GM23338 (cell line): ENCODE measurements at regions not wholly inside any gene's neighbourhood (a gene's known extent, or its start where the extent isn't known, plus 50 kb on each side); places are given as distances from the start of the nearest gene placed in this dataset.

Source experiments
- ATAC-seq: fragments of 200-7000 bp; cut with Tn5 transposase; 3 replicates; pipeline ENCODE4 v1.9.1; 2020
- DNase-seq: peaks from one replicate; pipeline ENCODE4 v3.0.0-alpha.2; 2015; ENCODE audit warnings: low spot score
- H2AFZ ChIP-seq: fragments of 200-600 bp; sonication (generic); 2 replicates; pipeline ENCODE4 v1.8.0; 2016; ENCODE audit warnings: antibody characterized with exemption, mild to moderate bottlenecking, moderate library complexity
- H3F3A ChIP-seq: fragments of 200-600 bp; sonication (generic); replicated peaks from 2 replicates; pipeline ENCODE4 v1.8.0; 2017; ENCODE audit warnings: antibody characterized with exemption, mixed run types, low read depth
- H3K27ac ChIP-seq: fragments of 200-600 bp; sonication (generic); 2 replicates; pipeline ENCODE4 v1.6.1; 2016; ENCODE audit warnings: low read depth
- H3K27me3 ChIP-seq: fragments of 200-600 bp; sonication (generic); 2 replicates; pipeline ENCODE4 v1.8.0; 2016; ENCODE audit warnings: mild to moderate bottlenecking, mixed run types, moderate library complexity; ENCODE audit not compliant: insufficient read depth
- H3K36me3 ChIP-seq: fragments of 200-600 bp; sonication (generic); 2 replicates; pipeline ENCODE4 v1.8.0; 2016; ENCODE audit warnings: mild to moderate bottlenecking; ENCODE audit not compliant: insufficient read depth
- H3K4me1 ChIP-seq: fragments of 200-600 bp; sonication (generic); 2 replicates; pipeline ENCODE4 v1.8.0; 2016; ENCODE audit warnings: mild to moderate bottlenecking, moderate library complexity; ENCODE audit not compliant: insufficient read depth
- H3K4me2 ChIP-seq: fragments of 200-600 bp; sonication (generic); 2 replicates; pipeline ENCODE4 v1.7.1; 2017; ENCODE audit warnings: mixed run types
- H3K4me3 ChIP-seq: fragments of 200-600 bp; sonication (generic); 2 replicates; pipeline ENCODE4 v1.6.1; 2016; ENCODE audit warnings: mixed run types
- H3K79me2 ChIP-seq: fragments of 200-600 bp; sonication (generic); replicated peaks from 2 replicates; pipeline ENCODE4 v1.8.0; 2017; ENCODE audit warnings: mild to moderate bottlenecking; ENCODE audit not compliant: insufficient read depth
- H3K9me2 ChIP-seq: fragments of 200-600 bp; sonication (generic); 2 replicates; pipeline ENCODE4 v1.8.0; 2017; ENCODE audit not compliant: insufficient read depth
- H4K20me1 ChIP-seq: fragments of 200-600 bp; sonication (generic); replicated peaks from 2 replicates; pipeline ENCODE4 v1.8.0; 2017; ENCODE audit warnings: mild to moderate bottlenecking; ENCODE audit not compliant: insufficient read depth
- H3K27ac Mint-ChIP-seq: 2 replicates; pipeline ENCODE4 v1.8.0; 2020; ENCODE audit warnings: inconsistent platforms, mild to moderate bottlenecking, moderate library complexity, mixed read lengths
- H3K27me3 Mint-ChIP-seq: 3 replicates; pipeline ENCODE4 v1.8.0; 2022; ENCODE audit warnings: low read depth, mild to moderate bottlenecking, moderate library complexity, mixed read lengths, inconsistent platforms; ENCODE audit not compliant: insufficient read depth, poor library complexity
- H3K36me3 Mint-ChIP-seq: 3 replicates; pipeline ENCODE4 v1.8.0; 2021; ENCODE audit warnings: low read depth, mild to moderate bottlenecking, inconsistent platforms, moderate library complexity, mixed read lengths
- H3K4me1 Mint-ChIP-seq: 3 replicates; pipeline ENCODE4 v1.8.0; 2020; ENCODE audit warnings: mild to moderate bottlenecking, inconsistent platforms, mixed read lengths
- H3K4me3 Mint-ChIP-seq: 3 replicates; pipeline ENCODE4 v1.8.0; 2021; ENCODE audit warnings: moderate library complexity, mild to moderate bottlenecking, inconsistent platforms, mixed read lengths
- H3K9me3 Mint-ChIP-seq: 3 replicates; pipeline ENCODE4 v1.8.0; 2020; ENCODE audit warnings: moderate library complexity, mild to moderate bottlenecking, inconsistent platforms, mixed read lengths
- EZH2 ChIP-seq: fragments of 200-600 bp; sonication (generic); IDR thresholded peaks from one replicate; pipeline ENCODE4 v1.8.0; 2017; ENCODE audit warnings: antibody characterized with exemption, mild to moderate bottlenecking, low read depth; ENCODE audit not compliant: unreplicated experiment
- EZH2phosphoT487 ChIP-seq: fragments of 200-600 bp; sonication (generic); IDR thresholded peaks from one replicate; pipeline ENCODE4 v1.8.1; 2018; ENCODE audit warnings: antibody characterized with exemption; ENCODE audit not compliant: unreplicated experiment
- NANOG ChIP-seq: IDR thresholded peaks from 2 replicates; pipeline ENCODE4 v1.6.1; 2016; ENCODE audit warnings: antibody characterized with exemption, borderline replicate concordance
- POLR2AphosphoS5 ChIP-seq: IDR thresholded peaks from 2 replicates; pipeline ENCODE4 v1.6.1; 2016; ENCODE audit warnings: antibody characterized with exemption, low read depth
- STAT1 ChIP-seq: IDR thresholded peaks from one replicate; pipeline ENCODE4 v1.6.1; 2016; ENCODE audit warnings: antibody characterized with exemption; ENCODE audit not compliant: unreplicated experiment
- ZNF114 ChIP-seq: fragments of 250-450 bp; sonication (Bioruptor Pico); IDR thresholded peaks from 2 replicates; pipeline ENCODE4 v1.5.0; 2020; ENCODE audit warnings: mild to moderate bottlenecking, moderate library complexity
- ZNF331 ChIP-seq: fragments of 250-450 bp; sonication (Bioruptor Pico); IDR thresholded peaks from 2 replicates; pipeline ENCODE4 v1.5.0; 2020; ENCODE audit warnings: low read depth, mild to moderate bottlenecking, moderate library complexity
- TF ChIP-seq, protein P1 (sequence below): IDR thresholded peaks from 2 replicates; pipeline ENCODE4 v1.6.1; 2016; ENCODE audit warnings: antibody characterized with exemption
- TF ChIP-seq, protein P2 (sequence below): fragments of 250-450 bp; sonication (Bioruptor Pico); IDR thresholded peaks from 2 replicates; pipeline ENCODE4 v1.5.0; 2020; ENCODE audit warnings: mild to moderate bottlenecking, moderate library complexity
- TF ChIP-seq, protein P3 (sequence below): IDR thresholded peaks from one replicate; pipeline ENCODE4 v1.6.1; 2018; ENCODE audit warnings: antibody characterized with exemption; ENCODE audit not compliant: unreplicated experiment

DNA sequence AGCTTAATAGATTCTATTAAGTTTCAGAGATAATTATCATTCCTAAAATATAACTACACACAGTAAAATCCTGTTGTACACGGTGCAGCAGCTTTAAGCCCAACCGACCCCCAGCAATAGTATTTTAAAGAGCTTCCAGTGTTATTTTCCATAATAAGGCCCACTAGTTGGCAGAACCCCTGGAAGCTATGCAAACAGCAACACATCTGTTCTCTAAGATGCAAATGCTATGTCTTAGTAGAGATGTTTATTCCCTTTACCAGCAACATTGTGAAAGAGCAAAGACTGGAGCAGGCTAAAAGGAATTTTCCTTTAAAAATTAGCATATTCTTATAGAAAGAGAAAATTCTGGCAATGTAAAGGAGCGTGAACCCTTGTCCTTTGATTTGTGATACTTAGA, 819.7 kb upstream of the ALCAM start:
- no peak overlapping the region for H3K4me3 ChIP-seq

DNA sequence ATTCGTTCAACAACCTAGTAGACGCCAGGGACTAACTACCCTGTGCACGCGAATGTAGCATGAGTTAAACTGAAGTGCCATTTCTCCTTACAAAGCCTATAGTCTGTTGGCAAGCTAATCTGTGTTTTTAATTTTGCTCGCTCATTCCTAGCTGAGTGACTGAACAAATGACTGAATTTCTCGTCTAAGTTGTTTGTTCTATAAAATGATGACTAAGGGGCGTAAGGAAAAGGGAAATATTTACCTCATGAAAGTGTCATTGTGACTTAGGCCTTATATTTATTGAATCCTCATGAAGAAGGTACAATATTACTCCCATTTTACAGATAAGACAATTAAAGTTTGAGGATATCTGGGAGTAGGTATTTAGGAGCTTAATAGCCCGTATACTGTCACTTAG, 818.3 kb upstream of the ALCAM start:
- Histone ChIP-seq H3K9me2 (no peaks in the 10 kb centered on the region), H3K4me1 (peaks cover 53% of the 10 kb centered on the region), H3F3A (no peaks in the 10 kb centered on the region), H3K27me3 (peaks cover 58% of the 10 kb centered on the region), H3K4me2 (no peak overlapping the region), H4K20me1 (no peaks in the 10 kb centered on the region), H3K36me3 (no peaks in the 10 kb centered on the region), H3K4me3 (no peak overlapping the region), H2AFZ (no peak overlapping the region), H3K79me2 (no peaks in the 10 kb centered on the region), H3K27ac (no peak overlapping the region)
- Mint-ChIP-seq H3K27ac (no peak overlapping the region), H3K4me3 (no peak overlapping the region), H3K36me3 (peaks cover 4% of the 10 kb centered on the region; the same call in 1 of the 3 replicates), H3K27me3 (peaks cover 33% of the 10 kb centered on the region), H3K9me3 (peaks cover 5% of the 10 kb centered on the region; the same call in 1 of the 3 replicates), H3K4me1 (peaks cover 58% of the 10 kb centered on the region)
- DNase-seq (no peak), ATAC-seq (no peak)
- no peak for TF ChIP-seq EZH2
- no peak for TF ChIP-seq POLR2AphosphoS5
- no peak for TF ChIP-seq STAT1
- TF ChIP-seq, protein P1, sequence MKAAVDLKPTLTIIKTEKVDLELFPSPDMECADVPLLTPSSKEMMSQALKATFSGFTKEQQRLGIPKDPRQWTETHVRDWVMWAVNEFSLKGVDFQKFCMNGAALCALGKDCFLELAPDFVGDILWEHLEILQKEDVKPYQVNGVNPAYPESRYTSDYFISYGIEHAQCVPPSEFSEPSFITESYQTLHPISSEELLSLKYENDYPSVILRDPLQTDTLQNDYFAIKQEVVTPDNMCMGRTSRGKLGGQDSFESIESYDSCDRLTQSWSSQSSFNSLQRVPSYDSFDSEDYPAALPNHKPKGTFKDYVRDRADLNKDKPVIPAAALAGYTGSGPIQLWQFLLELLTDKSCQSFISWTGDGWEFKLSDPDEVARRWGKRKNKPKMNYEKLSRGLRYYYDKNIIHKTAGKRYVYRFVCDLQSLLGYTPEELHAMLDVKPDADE, result no peak
- TF ChIP-seq, protein P2, sequence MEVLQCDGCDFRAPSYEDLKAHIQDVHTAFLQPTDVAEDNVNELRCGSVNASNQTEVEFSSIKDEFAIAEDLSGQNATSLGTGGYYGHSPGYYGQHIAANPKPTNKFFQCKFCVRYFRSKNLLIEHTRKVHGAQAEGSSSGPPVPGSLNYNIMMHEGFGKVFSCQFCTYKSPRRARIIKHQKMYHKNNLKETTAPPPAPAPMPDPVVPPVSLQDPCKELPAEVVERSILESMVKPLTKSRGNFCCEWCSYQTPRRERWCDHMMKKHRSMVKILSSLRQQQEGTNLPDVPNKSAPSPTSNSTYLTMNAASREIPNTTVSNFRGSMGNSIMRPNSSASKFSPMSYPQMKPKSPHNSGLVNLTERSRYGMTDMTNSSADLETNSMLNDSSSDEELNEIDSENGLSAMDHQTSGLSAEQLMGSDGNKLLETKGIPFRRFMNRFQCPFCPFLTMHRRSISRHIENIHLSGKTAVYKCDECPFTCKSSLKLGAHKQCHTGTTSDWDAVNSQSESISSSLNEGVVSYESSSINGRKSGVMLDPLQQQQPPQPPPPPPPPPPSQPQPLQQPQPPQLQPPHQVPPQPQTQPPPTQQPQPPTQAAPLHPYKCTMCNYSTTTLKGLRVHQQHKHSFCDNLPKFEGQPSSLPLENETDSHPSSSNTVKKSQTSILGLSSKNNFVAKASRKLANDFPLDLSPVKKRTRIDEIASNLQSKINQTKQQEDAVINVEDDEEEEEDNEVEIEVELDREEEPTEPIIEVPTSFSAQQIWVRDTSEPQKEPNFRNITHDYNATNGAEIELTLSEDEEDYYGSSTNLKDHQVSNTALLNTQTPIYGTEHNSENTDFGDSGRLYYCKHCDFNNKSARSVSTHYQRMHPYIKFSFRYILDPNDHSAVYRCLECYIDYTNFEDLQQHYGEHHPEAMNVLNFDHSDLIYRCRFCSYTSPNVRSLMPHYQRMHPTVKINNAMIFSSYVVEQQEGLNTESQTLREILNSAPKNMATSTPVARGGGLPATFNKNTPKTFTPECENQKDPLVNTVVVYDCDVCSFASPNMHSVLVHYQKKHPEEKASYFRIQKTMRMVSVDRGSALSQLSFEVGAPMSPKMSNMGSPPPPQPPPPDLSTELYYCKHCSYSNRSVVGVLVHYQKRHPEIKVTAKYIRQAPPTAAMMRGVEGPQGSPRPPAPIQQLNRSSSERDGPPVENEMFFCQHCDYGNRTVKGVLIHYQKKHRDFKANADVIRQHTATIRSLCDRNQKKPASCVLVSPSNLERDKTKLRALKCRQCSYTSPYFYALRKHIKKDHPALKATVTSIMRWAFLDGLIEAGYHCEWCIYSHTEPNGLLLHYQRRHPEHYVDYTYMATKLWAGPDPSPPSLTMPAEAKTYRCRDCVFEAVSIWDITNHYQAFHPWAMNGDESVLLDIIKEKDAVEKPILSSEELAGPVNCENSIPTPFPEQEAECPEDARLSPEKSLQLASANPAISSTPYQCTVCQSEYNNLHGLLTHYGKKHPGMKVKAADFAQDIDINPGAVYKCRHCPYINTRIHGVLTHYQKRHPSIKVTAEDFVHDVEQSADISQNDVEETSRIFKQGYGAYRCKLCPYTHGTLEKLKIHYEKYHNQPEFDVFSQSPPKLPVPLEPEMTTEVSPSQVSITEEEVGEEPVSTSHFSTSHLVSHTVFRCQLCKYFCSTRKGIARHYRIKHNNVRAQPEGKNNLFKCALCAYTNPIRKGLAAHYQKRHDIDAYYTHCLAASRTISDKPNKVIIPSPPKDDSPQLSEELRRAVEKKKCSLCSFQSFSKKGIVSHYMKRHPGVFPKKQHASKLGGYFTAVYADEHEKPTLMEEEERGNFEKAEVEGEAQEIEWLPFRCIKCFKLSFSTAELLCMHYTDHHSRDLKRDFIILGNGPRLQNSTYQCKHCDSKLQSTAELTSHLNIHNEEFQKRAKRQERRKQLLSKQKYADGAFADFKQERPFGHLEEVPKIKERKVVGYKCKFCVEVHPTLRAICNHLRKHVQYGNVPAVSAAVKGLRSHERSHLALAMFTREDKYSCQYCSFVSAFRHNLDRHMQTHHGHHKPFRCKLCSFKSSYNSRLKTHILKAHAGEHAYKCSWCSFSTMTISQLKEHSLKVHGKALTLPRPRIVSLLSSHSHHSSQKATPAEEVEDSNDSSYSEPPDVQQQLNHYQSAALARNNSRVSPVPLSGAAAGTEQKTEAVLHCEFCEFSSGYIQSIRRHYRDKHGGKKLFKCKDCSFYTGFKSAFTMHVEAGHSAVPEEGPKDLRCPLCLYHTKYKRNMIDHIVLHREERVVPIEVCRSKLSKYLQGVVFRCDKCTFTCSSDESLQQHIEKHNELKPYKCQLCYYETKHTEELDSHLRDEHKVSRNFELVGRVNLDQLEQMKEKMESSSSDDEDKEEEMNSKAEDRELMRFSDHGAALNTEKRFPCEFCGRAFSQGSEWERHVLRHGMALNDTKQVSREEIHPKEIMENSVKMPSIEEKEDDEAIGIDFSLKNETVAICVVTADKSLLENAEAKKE, result no peak
- TF ChIP-seq ZNF114 (CRISPR knock-in tag), result no peak
- no peak for TF ChIP-seq NANOG

More for the DNA sequence above, 819.7 kb upstream of the ALCAM start:
- Histone ChIP-seq H3K4me1 (peaks cover 59% of the 10 kb centered on the region), H3K36me3 (no peaks in the 10 kb centered on the region), H3F3A (no peaks in the 10 kb centered on the region), H4K20me1 (no peaks in the 10 kb centered on the region), H3K9me2 (no peaks in the 10 kb centered on the region), H3K4me2 (peak overlapping the region; percentile 30), H3K27ac (no peak overlapping the region), H3K79me2 (no peaks in the 10 kb centered on the region), H3K27me3 (peaks cover 60% of the 10 kb centered on the region), H2AFZ (no peak overlapping the region)
- Mint-ChIP-seq H3K36me3 (peaks cover 4% of the 10 kb centered on the region; the same call in 1 of the 3 replicates), H3K4me3 (peak overlapping the region; percentile 13; the same call in 1 of the 3 replicates), H3K9me3 (peaks cover 5% of the 10 kb centered on the region; the same call in 1 of the 3 replicates), H3K27ac (no peak overlapping the region), H3K4me1 (peaks cover 62% of the 10 kb centered on the region), H3K27me3 (peaks cover 33% of the 10 kb centered on the region)
- DNase-seq (peak; percentile 56), ATAC-seq (peak; percentile 89)
- TF ChIP-seq STAT1 (no peak), ZNF331 (CRISPR knock-in tag) (no peak), EZH2phosphoT487 (no peak), POLR2AphosphoS5 (0 out of 2 replicates have a peak, but pooled peaks have one; percentile 41), NANOG (peak; percentile 80)
- TF ChIP-seq, protein P3, sequence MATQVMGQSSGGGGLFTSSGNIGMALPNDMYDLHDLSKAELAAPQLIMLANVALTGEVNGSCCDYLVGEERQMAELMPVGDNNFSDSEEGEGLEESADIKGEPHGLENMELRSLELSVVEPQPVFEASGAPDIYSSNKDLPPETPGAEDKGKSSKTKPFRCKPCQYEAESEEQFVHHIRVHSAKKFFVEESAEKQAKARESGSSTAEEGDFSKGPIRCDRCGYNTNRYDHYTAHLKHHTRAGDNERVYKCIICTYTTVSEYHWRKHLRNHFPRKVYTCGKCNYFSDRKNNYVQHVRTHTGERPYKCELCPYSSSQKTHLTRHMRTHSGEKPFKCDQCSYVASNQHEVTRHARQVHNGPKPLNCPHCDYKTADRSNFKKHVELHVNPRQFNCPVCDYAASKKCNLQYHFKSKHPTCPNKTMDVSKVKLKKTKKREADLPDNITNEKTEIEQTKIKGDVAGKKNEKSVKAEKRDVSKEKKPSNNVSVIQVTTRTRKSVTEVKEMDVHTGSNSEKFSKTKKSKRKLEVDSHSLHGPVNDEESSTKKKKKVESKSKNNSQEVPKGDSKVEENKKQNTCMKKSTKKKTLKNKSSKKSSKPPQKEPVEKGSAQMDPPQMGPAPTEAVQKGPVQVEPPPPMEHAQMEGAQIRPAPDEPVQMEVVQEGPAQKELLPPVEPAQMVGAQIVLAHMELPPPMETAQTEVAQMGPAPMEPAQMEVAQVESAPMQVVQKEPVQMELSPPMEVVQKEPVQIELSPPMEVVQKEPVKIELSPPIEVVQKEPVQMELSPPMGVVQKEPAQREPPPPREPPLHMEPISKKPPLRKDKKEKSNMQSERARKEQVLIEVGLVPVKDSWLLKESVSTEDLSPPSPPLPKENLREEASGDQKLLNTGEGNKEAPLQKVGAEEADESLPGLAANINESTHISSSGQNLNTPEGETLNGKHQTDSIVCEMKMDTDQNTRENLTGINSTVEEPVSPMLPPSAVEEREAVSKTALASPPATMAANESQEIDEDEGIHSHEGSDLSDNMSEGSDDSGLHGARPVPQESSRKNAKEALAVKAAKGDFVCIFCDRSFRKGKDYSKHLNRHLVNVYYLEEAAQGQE, result no peak
